H1 (cell line): ENCODE measurements at regions not wholly inside any gene's neighbourhood (a gene's known extent, or its start where the extent isn't known, plus 50 kb on each side); places are given as distances from the start of the nearest gene placed in this dataset.

ENCODE experiments used
- CTCF ChIA-PET: fragments of 300-600 bp; sonication (Branson Sonifier 250); formaldehyde crosslinking; loops from one replicate; lab custom pipeline; 2021; ENCODE audit not compliant: partially characterized antibody; lab: Charles Lee
- POLR2A ChIA-PET: fragments of 300-600 bp; sonication (Branson Sonifier 250); formaldehyde crosslinking; loops from one replicate; lab custom pipeline; 2021; ENCODE audit warnings: inconsistent platforms; ENCODE audit not compliant: partially characterized antibody; lab: Charles Lee
- DNase-seq, 2 experiments: peaks; one replicate each; pipeline versions ENCODE4 v3.0.0 to v3.0.0-alpha.2; 2010 to 2022; ENCODE audit warnings: low spot score in 2 of 2, low read depth in 1 of 2, mixed read lengths in 1 of 2
- FAIRE-seq: peaks from 2 replicates; lab custom pipeline; 2011; peaks lifted over from hg19 to GRCh38; lab: Jason Lieb, UNC
- H2AFZ ChIP-seq: 2 replicates; pipeline ENCODE4 v1.8.1; 2012; ENCODE audit warnings: low read length, inconsistent platforms
- H2AK5ac ChIP-seq: 2 replicates; pipeline ENCODE4 v1.6.1; 2013; ENCODE audit warnings: low read depth, low read length
- H2BK120ac ChIP-seq: replicated peaks from 2 replicates; pipeline ENCODE3; 2013; ENCODE audit warnings: low read depth, low read length, inconsistent platforms
- H2BK12ac ChIP-seq: 2 replicates; pipeline ENCODE4 v1.6.1; 2013; ENCODE audit warnings: low read depth, low read length
- H2BK15ac ChIP-seq: 2 replicates; pipeline ENCODE4 v1.6.1; 2013; ENCODE audit warnings: low read length
- H2BK20ac ChIP-seq: 2 replicates; pipeline ENCODE4 v1.6.1; 2013; ENCODE audit warnings: low read length
- H2BK5ac ChIP-seq: 2 replicates; pipeline ENCODE4 v1.6.1; 2013; ENCODE audit warnings: low read depth, low read length
- H3K14ac ChIP-seq: 2 replicates; pipeline ENCODE4 v1.6.1; 2013; ENCODE audit warnings: inconsistent platforms; ENCODE audit not compliant: insufficient read length
- H3K18ac ChIP-seq: 2 replicates; pipeline ENCODE4 v1.6.1; 2013; ENCODE audit warnings: low read length; ENCODE audit errors: extremely low read depth
- H3K23ac ChIP-seq: 2 replicates; pipeline ENCODE4 v1.6.1; 2013; ENCODE audit warnings: inconsistent platforms; ENCODE audit not compliant: insufficient read length
- H3K23me2 ChIP-seq: 2 replicates; pipeline ENCODE4 v1.6.1; 2013; ENCODE audit warnings: low read depth, low read length
- H3K27ac ChIP-seq: 2 replicates; pipeline ENCODE4 v1.6.1; 2011; ENCODE audit warnings: low read depth, low read length, inconsistent platforms
- H3K27me3 ChIP-seq, 4 experiments: replicated peaks in 1 of 4; 1 replicate in 1 of 4; 2 replicates in 3 of 4; pipeline versions ENCODE4 v1.6.1 to v1.8.1; 2011 to 2013; ENCODE audit warnings: low read length in 3 of 4, mild to moderate bottlenecking in 3 of 4, inconsistent platforms in 2 of 4, mixed read lengths in 2 of 4, moderate library complexity in 1 of 4; ENCODE audit not compliant: control insufficient read depth in 3 of 4, insufficient read depth in 3 of 4; ENCODE audit errors: extremely low read depth in 1 of 4
- H3K36me3 ChIP-seq, 4 experiments: 2 replicates each; pipeline versions ENCODE4 v1.6.1 to v1.8.1; 2011 to 2013; ENCODE audit warnings: mild to moderate bottlenecking in 4 of 4, low read length in 3 of 4, moderate library complexity in 2 of 4, control low read depth in 1 of 4, inconsistent platforms in 1 of 4; ENCODE audit not compliant: insufficient read depth in 4 of 4, control insufficient read depth in 2 of 4
- H3K4ac ChIP-seq: replicated peaks from 2 replicates; pipeline ENCODE3; 2013; ENCODE audit warnings: low read length, low read depth, mixed read lengths, inconsistent platforms; ENCODE audit not compliant: insufficient read length
- H3K4me1 ChIP-seq, 4 experiments: replicated peaks in 1 of 4; 1 replicate in 1 of 4; 2 replicates in 3 of 4; pipeline versions ENCODE4 v1.6.1 to v1.8.1; 2011 to 2013; ENCODE audit warnings: low read length in 3 of 4, inconsistent platforms in 2 of 4, mixed read lengths in 1 of 4; ENCODE audit not compliant: insufficient read depth in 4 of 4, control insufficient read depth in 3 of 4
- H3K4me2 ChIP-seq, 2 experiments: 2 replicates each; pipeline versions ENCODE4 v1.6.1 to v1.8.1; 2011 to 2013; ENCODE audit warnings: low read depth in 2 of 2, low read length in 2 of 2, control low read depth in 1 of 2, inconsistent platforms in 1 of 2, mild to moderate bottlenecking in 1 of 2; ENCODE audit not compliant: insufficient read depth in 1 of 2
- H3K4me3 ChIP-seq, 4 experiments: fragments of 200-600, 300-600 bp in 1 of 4; sonication (generic), shearing (Covaris generic), sonication (Bioruptor Twin) in 1 of 4; 2 replicates each; pipeline versions ENCODE4 v1.5.1 to v1.8.1; 2011 to 2016; ENCODE audit warnings: low read length in 4 of 4, low read depth in 3 of 4, control low read depth in 2 of 4, inconsistent platforms in 2 of 4, mild to moderate bottlenecking in 2 of 4, mixed read lengths in 1 of 4, moderate library complexity in 1 of 4; ENCODE audit not compliant: insufficient read depth in 2 of 4; ENCODE audit errors: extremely low read depth in 1 of 4
- H3K56ac ChIP-seq: replicated peaks from 2 replicates; pipeline ENCODE3; 2013; ENCODE audit warnings: low read depth, mild to moderate bottlenecking, mixed read lengths, low read length, inconsistent platforms; ENCODE audit not compliant: insufficient read length
- H3K79me1 ChIP-seq: 2 replicates; pipeline ENCODE4 v1.6.1; 2013; ENCODE audit warnings: low read depth, low read length, control low read depth
- H3K79me2 ChIP-seq, 2 experiments: 2 replicates each; pipeline versions ENCODE4 v1.6.1 to v1.8.1; 2012 to 2013; ENCODE audit warnings: low read length in 2 of 2, mild to moderate bottlenecking in 2 of 2, inconsistent platforms in 1 of 2; ENCODE audit not compliant: insufficient read depth in 2 of 2, control insufficient read depth in 1 of 2
- H3K9ac ChIP-seq, 4 experiments: replicated peaks in 1 of 4; 1 replicate in 1 of 4; 2 replicates in 3 of 4; pipeline versions ENCODE4 v1.6.1 to v1.8.1; 2011 to 2013; ENCODE audit warnings: low read depth in 3 of 4, low read length in 3 of 4, control low read depth in 2 of 4, mild to moderate bottlenecking in 2 of 4, moderate library complexity in 2 of 4, inconsistent platforms in 1 of 4; ENCODE audit errors: extremely low read depth in 1 of 4
- H3K9me3 ChIP-seq, 2 experiments: 2 replicates each; pipeline versions ENCODE4 v1.6.1 to v1.8.1; 2012 to 2013; ENCODE audit warnings: mild to moderate bottlenecking in 2 of 2, moderate library complexity in 2 of 2, control low read depth in 1 of 2, inconsistent platforms in 1 of 2, low read depth in 1 of 2, low read length in 1 of 2, mixed read lengths in 1 of 2; ENCODE audit not compliant: insufficient read depth in 2 of 2
- H4K20me1 ChIP-seq, 2 experiments: replicated peaks in 1 of 2; 2 replicates each; pipeline versions ENCODE3 to v1.8.1; 2011 to 2013; ENCODE audit warnings: inconsistent platforms in 2 of 2, low read length in 2 of 2, mild to moderate bottlenecking in 1 of 2; ENCODE audit not compliant: insufficient read depth in 2 of 2, control insufficient read depth in 1 of 2
- H4K5ac ChIP-seq: 2 replicates; pipeline ENCODE4 v1.6.1; 2013; ENCODE audit warnings: low read length, low read depth, mixed read lengths, inconsistent platforms; ENCODE audit not compliant: insufficient read length
- H4K8ac ChIP-seq: 2 replicates; pipeline ENCODE4 v1.8.0; 2013; ENCODE audit warnings: mild to moderate bottlenecking, moderate library complexity, low read length, inconsistent platforms; ENCODE audit not compliant: insufficient read depth; ENCODE audit errors: extremely low read depth
- H4K91ac ChIP-seq: replicated peaks from 2 replicates; pipeline ENCODE3; 2013; ENCODE audit warnings: low read length, mixed read lengths, inconsistent platforms; ENCODE audit not compliant: insufficient read length
- BCL11A ChIP-seq, 2 experiments: IDR thresholded peaks; one replicate each; pipeline ENCODE4 v1.6.1; 2011; ENCODE audit warnings: low read depth in 2 of 2, low read length in 2 of 2, mild to moderate bottlenecking in 2 of 2
- CBX8 ChIP-seq: fragments of 300-800, 300-1000 bp; sonication (generic); IDR thresholded peaks from 2 replicates; pipeline ENCODE4 v1.7.1; 2016; ENCODE audit warnings: low read depth, low read length, borderline replicate concordance
- CEBPB ChIP-seq: IDR thresholded peaks from 2 replicates; pipeline ENCODE4 v1.6.1; 2012; ENCODE audit warnings: low read depth, low read length
- CTBP2 ChIP-seq: IDR thresholded peaks from 2 replicates; pipeline ENCODE4 v1.7.0; 2011; ENCODE audit warnings: borderline replicate concordance, mild to moderate bottlenecking, moderate library complexity, mixed read lengths, low read length; ENCODE audit not compliant: insufficient read depth, insufficient read length
- EGR1 ChIP-seq: IDR thresholded peaks from 2 replicates; pipeline ENCODE4 v1.6.1; 2011; ENCODE audit warnings: low read depth, low read length, borderline replicate concordance
- GABPA ChIP-seq: IDR thresholded peaks from 2 replicates; pipeline ENCODE4 v1.6.1; 2011; ENCODE audit warnings: mild to moderate bottlenecking, low read length, moderate library complexity, borderline replicate concordance; ENCODE audit not compliant: insufficient read depth
- HDAC6 ChIP-seq: IDR thresholded peaks from one replicate; pipeline ENCODE4 v1.7.1; 2012; ENCODE audit warnings: low read depth, mild to moderate bottlenecking, inconsistent platforms, low read length, moderate library complexity
- JUND ChIP-seq: IDR thresholded peaks from 2 replicates; pipeline ENCODE4 v1.6.1; 2011; ENCODE audit warnings: mild to moderate bottlenecking, improper control_type of control experiment, low read length
- KDM4A ChIP-seq: IDR thresholded peaks from one replicate; pipeline ENCODE4 v1.7.1; 2012; ENCODE audit warnings: low read depth, mild to moderate bottlenecking, moderate library complexity, low read length, inconsistent platforms; ENCODE audit not compliant: severe bottlenecking
- TAF7 ChIP-seq: optimal IDR thresholded peaks from 2 replicates; pipeline ENCODE3; 2011; ENCODE audit warnings: low read depth, mild to moderate bottlenecking, inconsistent platforms, low read length, moderate library complexity, borderline replicate concordance
- WGBS, 2 experiments: shearing (Covaris generic) in 1 of 2; methylation state at CpG; one replicate each; pipeline versions ENCODE4 v1.1.6 to v1.1.7; 2013 to 2015; ENCODE audit warnings: low lambda C conversion rate in 2 of 2, mixed read lengths in 2 of 2, inconsistent platforms in 1 of 2, low coverage in 1 of 2, missing lambda C conversion rate in 1 of 2; ENCODE audit not compliant: insufficient replicate concordance in 2 of 2, insufficient coverage in 1 of 2, insufficient read length in 1 of 2; ENCODE audit errors: extremely low coverage in 1 of 2, missing lambda C conversion rate in 1 of 2; 5-methylcytosine and 5-hydroxymethylcytosine counted together

GRCh38 chr11:15704064-15704463 lies 589.3 kb downstream of the INSC start:
- 100% methylated on average over 1 of the region's 1 CpG; no CpG with 5 or more reads in 1 of the 2 experiments for WGBS, 2 experiments
- no peak for TF ChIP-seq GABPA
- TF ChIP-seq CTBP2 = no peak
- no peak for TF ChIP-seq TAF7
- no peak for TF ChIP-seq BCL11A (IDR thresholded peaks at IDR 0.05; ENCODE audit: low read depth in 2 of 2, low read length in 2 of 2)
- no peak for TF ChIP-seq HDAC6
- no peak for TF ChIP-seq KDM4A
- TF ChIP-seq JUND = no peak
- TF ChIP-seq CEBPB = no peak
- TF ChIP-seq EGR1 = no peak
- no peak for TF ChIP-seq CBX8

More at GRCh38 chr11:15704064-15704463, 589.3 kb downstream of the INSC start:
- CTCF ChIA-PET = no interaction called here
- Histone ChIP-seq H3K79me1 (no peaks in the 10 kb centered on the region), H2BK20ac (no peak overlapping the region), H2AK5ac (no peak overlapping the region), H3K9ac (no peak overlapping the region), H2BK15ac (no peak overlapping the region), H3K79me2 (no peaks in the 10 kb centered on the region), H3K4me1 (no peaks in the 10 kb centered on the region), H3K23ac (no peak overlapping the region), H4K5ac (no peak overlapping the region), H3K14ac (no peak overlapping the region), H4K8ac (no peak overlapping the region), H3K27ac (no peak overlapping the region), H3K4me3 (no peak overlapping the region), H3K23me2 (no peaks in the 10 kb centered on the region), H3K9me3 (no peaks in the 10 kb centered on the region; a peak in 1 of 4 replicates), H2BK120ac (no peak overlapping the region), H4K91ac (no peak overlapping the region), H3K4me2 (no peak overlapping the region), H3K36me3 (no peaks in the 10 kb centered on the region), H2BK5ac (no peak overlapping the region), H4K20me1 (no peaks in the 10 kb centered on the region), H3K56ac (no peak overlapping the region), H2BK12ac (no peak overlapping the region), H3K27me3 (peaks cover 0 to 3% (median 0%) of the 10 kb centered on the region in 4 experiments; a peak in 3 of 7 replicates), H3K18ac (no peak overlapping the region), H2AFZ (no peak overlapping the region), H3K4ac (no peak overlapping the region)
- FAIRE-seq = no peak
- POLR2A ChIA-PET = no interaction called here
- no peak for DNase-seq
